NCI-H446 treated with DMSO at 0.1 percent for 48 hours (cell line): ENCODE measurements at regions not wholly inside any gene's neighbourhood (a gene's known extent, or its start where the extent isn't known, plus 50 kb on each side); places are given as distances from the start of the nearest gene placed in this dataset.

Experiments used
- DNase-seq: peaks from one replicate; lab custom pipeline; 2025; lab: John Stamatoyannopoulos, UW

GRCh38 chr2:147506889-147507288, 337.9 kb upstream of the ACVR2A start:
- no peak for DNase-seq

DNA sequence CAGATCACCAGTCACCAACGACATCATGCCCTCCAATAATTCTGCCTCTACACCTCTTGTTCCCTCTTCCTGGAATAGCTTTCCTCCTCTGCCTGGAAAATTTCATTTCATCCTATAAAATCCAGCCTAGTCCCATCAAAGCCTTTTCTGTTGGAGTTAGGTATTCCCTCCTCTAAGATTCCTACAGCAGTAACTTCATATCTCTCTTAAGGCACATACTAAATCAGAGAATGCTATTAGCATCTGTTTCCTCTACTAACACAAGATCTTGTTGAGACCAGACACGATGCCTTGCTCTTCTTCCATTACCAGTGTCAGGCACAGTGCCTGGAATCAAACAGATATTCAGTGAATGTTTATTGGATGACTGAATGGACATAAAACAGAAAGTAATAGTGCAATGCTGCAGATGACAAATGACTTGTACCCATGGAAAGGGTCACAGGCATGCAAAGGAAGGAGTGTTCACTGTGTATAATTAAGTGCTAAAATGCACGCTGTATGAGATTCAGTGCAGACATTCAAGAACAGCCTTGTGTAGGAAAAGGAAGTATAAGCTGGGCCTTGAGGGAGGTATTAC, 342.0 kb upstream of the ACVR2A start:
- DNase-seq = no peak

- DNase-seq = no peak
Observed at GRCh38 chr2:147501968-147502367, 342.9 kb upstream of the ACVR2A start.

GRCh38 chr2:147500819-147501395, 343.9 kb upstream of the ACVR2A start:
- DNase-seq = no peak

GRCh38 chr2:147500229-147500628, 344.6 kb upstream of the ACVR2A start:
- no peak for DNase-seq

- DNase-seq = no peak
Observed at GRCh38 chr2:147499785-147500184, 345.0 kb upstream of the ACVR2A start.

DNA sequence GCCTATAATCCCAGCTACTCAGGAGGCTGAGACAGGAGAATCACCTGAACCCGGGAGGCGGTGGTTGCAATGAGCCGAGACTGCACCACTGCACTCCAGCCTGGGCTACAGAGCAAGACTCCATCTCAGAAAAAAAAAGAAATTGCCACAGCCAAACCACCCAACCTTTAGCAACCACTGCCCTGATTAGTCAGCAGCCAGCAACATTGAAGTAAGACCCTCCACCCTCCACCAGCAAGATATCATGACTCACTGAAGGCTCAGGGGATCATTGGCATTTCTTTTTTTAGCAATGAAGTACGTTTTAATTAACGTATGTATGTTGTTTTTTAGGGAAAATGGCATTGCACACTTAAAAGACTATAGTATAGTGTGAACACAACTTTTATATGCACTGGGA, 349.1 kb upstream of the ACVR2A start:
- no peak for DNase-seq

- no peak for DNase-seq
Observed at GRCh38 chr2:147492471-147492870, 352.4 kb upstream of the ACVR2A start.

DNA sequence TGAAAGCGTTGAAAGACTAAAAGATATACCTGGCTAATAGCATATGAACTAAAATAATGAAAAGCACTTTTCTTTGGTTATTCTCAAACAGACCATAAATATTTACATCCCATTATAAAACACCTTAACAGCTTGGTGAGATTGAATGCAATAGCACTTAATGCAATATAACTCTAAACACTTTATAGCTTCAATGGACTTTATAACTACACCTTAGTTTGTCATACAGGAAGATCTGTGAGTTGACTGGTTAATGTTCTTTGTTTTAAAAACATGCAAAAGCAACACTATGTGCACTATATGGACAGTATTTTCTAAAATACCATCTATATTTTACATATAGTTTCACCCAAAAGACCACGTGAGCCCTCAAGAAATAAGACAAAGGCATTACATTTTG, 353.3 kb upstream of the ACVR2A start:
- no peak for DNase-seq

DNA sequence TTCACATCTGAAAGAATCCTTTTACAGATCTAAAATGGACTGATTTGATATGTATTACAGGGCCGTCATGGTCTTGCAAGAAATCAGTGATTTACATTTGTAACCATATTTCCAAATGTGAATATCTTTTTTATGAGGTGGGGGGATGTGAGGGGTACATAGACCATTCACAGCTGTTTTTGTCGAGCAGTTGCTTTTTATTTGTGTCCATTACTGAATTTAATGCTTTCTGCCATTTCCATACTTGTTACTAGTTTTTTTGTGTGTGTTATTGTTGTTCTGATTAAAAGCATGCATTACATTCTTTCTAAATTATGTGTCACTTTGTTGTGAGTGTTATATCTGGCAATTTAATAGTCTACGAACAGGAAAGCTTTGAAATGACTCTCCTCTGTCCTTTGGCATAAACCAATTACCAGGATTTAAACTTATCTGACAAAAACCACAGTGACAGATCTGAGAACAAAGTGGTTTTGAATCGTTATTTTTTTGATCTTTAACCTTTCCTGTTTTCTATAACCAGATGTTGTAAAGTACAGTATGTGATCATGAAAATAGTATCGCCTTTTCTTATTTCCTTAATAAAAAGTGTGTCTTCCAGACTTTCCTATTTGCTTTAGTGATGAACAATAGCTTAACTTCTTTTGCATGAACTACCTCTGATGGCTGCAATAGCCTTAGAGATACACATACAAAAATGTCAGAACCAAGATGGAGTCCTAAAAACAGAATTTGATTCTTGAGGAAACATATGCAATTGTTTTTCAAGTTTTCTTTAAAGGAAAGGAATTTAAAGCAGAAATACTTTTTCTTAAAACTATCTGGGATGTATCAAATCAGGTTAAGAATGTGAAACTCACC, 354.2 kb upstream of the ACVR2A start:
- no peak for DNase-seq

GRCh38 chr2:147488472-147488871, 356.4 kb upstream of the ACVR2A start:
- DNase-seq = no peak

DNA sequence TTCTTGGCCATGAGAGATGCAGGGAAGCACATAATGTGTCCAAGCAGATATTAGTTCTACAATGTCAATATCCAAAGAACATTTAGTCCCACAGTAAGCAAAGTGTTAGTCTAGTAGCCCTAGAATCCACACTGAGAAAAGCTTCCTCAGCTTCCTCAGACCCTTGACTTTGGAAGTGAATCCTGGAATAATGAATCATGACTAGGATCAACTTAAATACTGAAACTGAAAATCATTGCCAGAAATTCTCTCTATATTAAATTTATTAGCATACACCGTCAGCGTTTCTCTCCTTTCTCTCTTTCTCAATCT, 356.9 kb upstream of the ACVR2A start:
- no peak for DNase-seq

- DNase-seq = no peak
Observed at GRCh38 chr2:147487286-147487977, 357.4 kb upstream of the ACVR2A start.

GRCh38 chr2:147485210-147485851, 359.5 kb upstream of the ACVR2A start:
- no peak for DNase-seq

DNA sequence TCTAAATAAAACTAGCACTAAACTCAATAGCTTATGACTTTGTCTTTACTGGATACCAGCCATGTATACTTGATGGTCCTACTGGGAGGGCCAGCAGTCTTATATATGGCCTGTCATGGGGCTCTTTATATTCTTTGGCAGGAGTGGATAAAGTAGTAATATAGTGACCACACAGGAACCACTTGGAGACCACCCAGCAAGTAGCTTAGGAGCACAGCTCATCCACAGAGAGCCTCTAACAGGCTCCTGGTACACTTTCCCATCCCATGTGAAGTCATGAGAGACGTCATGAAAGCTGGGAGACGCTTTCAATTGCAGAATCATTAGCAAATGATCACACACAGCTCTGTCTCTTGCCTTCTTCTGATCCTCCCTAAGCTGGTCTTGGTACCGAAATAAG, 360.9 kb upstream of the ACVR2A start:
- DNase-seq = no peak

GRCh38 chr2:147482916-147483669, 361.7 kb upstream of the ACVR2A start:
- no peak for DNase-seq

DNA sequence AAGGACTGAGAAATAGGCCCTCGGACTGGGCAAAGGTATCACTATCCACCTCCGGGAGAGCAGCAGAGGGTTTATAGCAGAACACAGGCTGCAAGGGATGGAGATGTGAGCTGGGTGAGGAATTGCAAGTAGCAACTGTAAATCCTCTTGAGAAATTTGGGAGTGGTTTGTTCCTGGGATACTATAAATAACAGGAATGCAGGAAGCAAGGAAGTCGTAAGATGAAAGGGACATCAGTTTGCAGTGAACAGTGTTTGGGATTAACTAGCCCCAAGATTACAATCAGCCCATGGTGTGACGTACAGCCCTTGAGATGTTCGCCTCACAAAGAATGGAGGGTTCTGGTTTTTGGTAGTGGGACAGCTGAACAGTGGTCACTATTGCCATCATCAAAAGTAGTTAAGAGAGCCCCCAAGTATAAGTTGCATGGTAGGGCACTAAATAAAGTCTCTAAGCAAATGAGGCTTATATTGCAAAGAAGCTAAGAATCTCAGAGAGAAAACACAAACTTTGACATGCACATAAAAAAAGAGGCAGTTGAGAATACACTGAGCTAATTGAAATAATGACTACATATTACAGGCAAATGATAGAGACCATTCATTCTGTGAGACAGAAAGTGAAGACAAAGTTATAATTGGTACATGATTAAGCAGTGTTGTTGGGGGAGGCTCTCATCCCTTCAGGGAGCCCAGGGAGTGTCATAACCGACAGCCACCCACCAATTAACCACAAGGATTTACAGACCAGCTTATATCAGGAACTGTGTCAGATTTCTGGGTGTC, 362.5 kb upstream of the ACVR2A start:
- DNase-seq = no peak

- no peak for DNase-seq
Observed at GRCh38 chr2:147479358-147479757, 365.5 kb upstream of the ACVR2A start.

- DNase-seq = no peak
Observed at GRCh38 chr2:147473075-147473474, 371.8 kb upstream of the ACVR2A start.

DNA sequence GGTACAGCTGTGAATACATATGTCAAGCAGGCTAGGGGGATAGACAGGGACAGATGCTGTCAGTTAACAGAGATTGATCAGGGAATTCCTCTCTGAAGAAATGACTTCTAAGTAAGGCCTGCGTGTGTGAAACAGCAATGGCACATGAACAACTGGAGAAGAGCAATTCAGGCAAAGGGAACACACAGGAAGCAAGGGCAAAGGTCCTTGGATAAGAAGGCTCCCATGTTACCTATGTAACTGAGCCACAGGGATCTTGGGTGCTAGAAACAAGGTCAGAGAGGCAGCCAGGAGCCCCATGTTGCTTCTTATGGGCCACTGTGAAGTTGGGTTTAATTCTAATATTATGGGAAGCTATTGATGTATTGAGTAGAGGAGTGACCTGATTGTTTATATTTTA, 373.7 kb upstream of the ACVR2A start:
- DNase-seq = no peak

GRCh38 chr2:147469471-147469870, 375.4 kb upstream of the ACVR2A start:
- peak; percentile 27 for DNase-seq
